SH-SY5Y (cell line): ENCODE measurements at regions not wholly inside any gene's neighbourhood (a gene's known extent, or its start where the extent isn't known, plus 50 kb on each side); places are given as distances from the start of the nearest gene placed in this dataset.

ENCODE experiments used
- GATA2 ChIP-seq: IDR thresholded peaks from 2 replicates; pipeline ENCODE4 v1.6.1; 2011; ENCODE audit warnings: mild to moderate bottlenecking, low read depth, low read length
- GATA3 ChIP-seq: IDR thresholded peaks from 2 replicates; pipeline ENCODE4 v1.6.1; 2011; ENCODE audit warnings: low read depth, mild to moderate bottlenecking, low read length, moderate library complexity

DNA sequence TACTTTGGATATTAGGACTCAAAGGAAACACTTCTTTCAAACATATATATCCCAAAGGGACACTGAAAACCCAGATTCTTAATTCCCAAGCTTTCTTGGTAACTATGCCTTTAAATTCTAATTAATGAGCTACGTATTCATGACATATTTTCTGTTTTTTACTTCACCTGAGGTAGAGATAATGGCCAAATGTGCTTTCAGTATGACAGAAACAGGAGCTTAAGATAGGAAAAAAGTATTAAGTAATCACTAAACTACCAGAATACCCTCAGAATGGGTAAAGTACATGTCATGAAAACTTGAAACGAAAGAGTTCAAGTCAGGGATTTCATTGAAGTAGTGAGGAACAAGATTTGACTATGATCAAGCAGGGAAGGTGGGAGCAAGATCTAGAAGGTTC is 478.5 kb downstream of the AGTPBP1 start:
- TF ChIP-seq GATA2 = no peak
- TF ChIP-seq GATA3 = no peak
